ES-I3 (cell line): ENCODE measurements at regions not wholly inside any gene's neighbourhood (a gene's known extent, or its start where the extent isn't known, plus 50 kb on each side); places are given as distances from the start of the nearest gene placed in this dataset.

ENCODE experiments used
- H3K36me3 ChIP-seq: 2 replicates; pipeline ENCODE4 v1.6.1; 2013; ENCODE audit warnings: mild to moderate bottlenecking, low read length, control low read depth, moderate library complexity; ENCODE audit not compliant: insufficient read depth
- H3K4me1 ChIP-seq: 2 replicates; pipeline ENCODE4 v1.6.1; 2013; ENCODE audit warnings: mild to moderate bottlenecking, control low read depth, low read length; ENCODE audit not compliant: insufficient read depth
- H3K9ac ChIP-seq: 2 replicates; pipeline ENCODE4 v1.6.1; 2013; ENCODE audit warnings: low read depth, mild to moderate bottlenecking, low read length, moderate library complexity
- H3K9me3 ChIP-seq: 2 replicates; pipeline ENCODE4 v1.6.1; 2013; ENCODE audit warnings: mild to moderate bottlenecking, low read length, moderate library complexity; ENCODE audit not compliant: control insufficient read depth, insufficient read depth

DNA sequence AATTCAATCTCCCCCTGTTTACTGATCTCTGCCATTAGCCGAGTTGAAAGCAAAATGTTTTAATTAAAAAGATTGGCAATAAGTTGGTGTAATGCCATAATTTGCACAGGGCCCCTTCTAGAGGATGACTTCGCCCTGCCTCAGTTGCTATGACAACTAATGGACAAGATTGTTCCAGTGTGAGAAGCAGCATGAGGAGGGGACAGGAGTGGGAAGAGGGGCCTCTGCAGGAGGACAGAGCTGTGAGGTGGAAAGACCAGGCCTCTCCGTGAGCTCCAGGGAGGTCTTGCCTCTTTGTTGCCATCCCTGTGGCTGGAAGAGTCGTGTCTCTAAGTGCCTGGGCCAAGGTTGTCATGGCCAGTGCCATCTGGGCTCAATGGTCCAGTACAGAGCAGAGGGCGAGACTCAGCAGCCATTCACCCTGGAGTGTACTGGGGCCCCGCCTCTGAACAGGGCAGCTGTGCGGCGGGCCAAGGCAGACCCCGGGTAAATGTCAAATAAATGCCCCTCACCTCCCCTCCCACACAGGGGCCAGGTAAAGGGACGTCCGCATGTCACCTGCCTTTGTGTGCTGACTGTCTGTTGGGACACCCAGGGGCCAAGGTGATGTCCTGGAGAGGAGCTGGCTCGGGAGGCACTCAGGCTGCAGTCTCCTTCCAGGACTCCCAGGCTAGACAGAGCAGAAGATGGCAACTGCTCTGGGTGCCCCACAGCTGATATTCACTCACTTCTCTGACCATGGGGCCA is 97.0 kb upstream of the RET start:
- Histone ChIP-seq H3K9me3 (no peaks in the 10 kb centered on the region), H3K36me3 (no peaks in the 10 kb centered on the region), H3K9ac (no peak overlapping the region), H3K4me1 (no peaks in the 10 kb centered on the region)

DNA sequence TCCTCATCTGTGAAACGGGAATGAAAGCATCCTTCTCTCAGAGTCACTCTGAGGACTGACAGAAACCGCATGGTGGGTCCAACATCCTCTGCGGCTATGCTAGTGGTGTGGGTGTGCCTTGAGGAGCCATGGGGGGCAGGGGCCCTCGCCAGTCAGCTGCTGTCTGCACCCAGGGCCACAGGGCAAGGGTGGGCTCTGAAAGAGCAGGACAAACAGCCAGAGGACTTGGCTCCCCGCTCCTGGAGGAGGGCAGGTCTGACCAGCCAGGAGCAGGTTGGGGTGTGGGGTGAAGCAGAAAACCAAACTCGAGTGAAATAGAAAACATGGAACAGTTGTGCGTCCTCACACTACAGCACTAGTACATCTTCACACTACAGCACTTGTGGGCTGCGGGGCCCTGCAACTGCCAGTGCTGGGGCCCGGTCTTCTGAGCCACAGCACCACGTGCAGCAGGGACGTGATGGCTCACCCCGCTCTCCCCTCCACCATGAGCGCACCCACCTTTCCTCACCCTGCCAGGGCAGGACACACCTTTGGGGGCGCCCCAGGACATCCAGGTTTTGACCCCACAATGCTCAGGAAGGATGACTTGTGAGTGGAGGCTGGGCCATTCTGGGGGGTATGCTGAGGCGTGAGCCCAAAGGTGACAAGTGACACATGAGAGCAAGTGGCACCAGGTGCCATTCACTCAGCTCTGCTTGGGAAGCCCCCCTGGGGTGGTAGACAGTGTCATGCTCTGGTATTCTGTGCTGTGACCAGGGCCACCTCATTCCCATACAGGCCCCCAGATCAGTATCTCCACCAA is 96.1 kb upstream of the RET start:
- Histone ChIP-seq H3K9ac (no peak overlapping the region), H3K9me3 (no peaks in the 10 kb centered on the region), H3K4me1 (no peaks in the 10 kb centered on the region), H3K36me3 (no peaks in the 10 kb centered on the region)

DNA sequence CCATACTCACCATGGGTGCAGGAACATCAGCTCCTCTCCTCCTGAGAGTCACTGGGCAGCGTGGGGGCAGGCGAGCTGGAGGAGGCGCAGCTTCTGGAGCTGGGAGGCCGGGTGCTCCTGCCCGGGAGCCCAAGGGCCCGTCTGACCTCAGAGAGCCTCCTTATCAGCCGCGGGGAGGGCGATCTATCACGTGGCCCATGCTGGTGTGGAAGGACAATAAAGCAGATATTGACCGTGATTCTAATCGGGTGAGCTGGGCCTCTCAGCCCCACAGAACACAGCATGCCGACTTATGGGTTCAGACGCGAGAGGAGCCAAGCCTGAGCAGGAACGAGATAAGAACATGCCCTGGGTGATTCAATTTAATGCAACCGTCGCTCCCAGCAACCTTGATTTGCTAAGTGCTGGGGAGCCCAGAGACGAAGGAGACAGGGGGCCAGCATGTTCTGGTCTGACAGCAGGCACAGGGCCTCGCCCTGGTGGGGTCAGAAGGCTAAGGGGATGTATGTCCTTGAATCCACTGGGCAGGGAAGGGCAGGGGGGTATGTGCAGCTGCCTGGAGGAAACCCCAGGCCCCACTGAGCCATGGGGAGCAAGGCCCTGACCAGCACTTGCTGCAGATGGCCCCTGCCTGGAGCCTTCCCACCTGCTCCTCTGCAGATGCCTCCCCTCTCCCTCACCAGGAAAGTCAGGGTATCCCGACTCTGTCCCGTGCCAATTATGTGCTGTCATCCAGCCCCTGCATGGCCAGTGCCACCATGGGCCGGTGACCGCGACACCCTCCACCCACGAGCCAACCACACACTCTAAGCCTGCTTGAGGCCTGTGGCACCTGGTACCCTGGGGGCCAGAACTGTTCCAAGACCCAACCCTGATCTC is 95.3 kb upstream of the RET start:
- Histone ChIP-seq H3K4me1 (no peaks in the 10 kb centered on the region), H3K36me3 (no peaks in the 10 kb centered on the region), H3K9me3 (no peaks in the 10 kb centered on the region), H3K9ac (no peak overlapping the region)

DNA sequence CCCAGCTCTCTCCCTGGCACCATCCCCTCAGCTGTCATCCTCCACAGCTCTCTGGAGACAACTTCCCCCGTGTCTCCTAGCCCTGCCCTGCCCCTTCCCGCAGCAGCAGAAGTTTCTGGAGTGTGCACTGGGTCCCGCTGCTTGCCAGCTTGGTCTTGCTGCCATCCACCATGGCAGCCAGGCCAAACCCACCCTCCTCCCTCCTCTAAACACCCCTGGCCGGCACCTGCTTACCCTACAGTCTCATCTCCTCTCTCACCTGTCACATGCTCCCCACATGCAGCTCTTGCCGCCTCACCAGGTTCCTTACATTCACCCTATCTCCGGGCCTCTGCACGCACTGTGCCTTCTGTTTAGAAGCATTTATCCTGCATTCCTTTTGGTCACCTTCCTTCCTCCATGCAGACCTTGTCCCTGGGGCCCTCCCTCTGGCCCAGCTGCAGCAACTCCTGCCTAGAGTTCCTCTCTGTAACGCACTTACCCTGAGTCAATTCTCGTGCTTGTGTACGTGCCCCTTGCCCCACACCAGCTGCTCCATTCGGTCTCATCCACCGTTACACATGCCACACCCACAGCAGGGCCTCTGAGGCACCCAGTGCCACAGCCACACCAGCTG is 93.9 kb upstream of the RET start:
- no peaks in the 10 kb centered on the region for H3K4me1 ChIP-seq
- no peak overlapping the region for H3K9ac ChIP-seq
- no peaks in the 10 kb centered on the region for H3K9me3 ChIP-seq
- H3K36me3 ChIP-seq: no peaks in the 10 kb centered on the region

DNA sequence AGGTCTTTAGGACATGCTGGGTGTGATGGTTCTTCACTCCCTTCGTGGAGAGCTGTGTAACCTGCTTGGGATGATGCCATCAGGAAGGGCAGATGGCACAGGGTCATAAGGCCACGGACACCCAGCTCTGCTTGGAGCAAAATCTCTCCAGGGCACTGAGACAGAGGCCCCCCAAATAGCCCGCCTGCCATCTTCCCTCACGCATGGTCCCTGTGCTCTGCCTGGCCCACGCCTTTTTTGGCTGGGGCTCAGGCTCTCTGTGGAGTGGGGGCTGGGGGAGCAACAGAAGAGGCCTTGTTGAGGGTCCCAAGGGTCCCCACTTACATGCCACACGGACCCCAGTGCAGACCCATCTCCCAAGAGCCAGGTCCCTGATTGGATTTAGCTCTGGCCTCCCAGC is 93.3 kb upstream of the RET start:
- Histone ChIP-seq H3K36me3 (no peaks in the 10 kb centered on the region), H3K9ac (no peak overlapping the region), H3K9me3 (no peaks in the 10 kb centered on the region), H3K4me1 (no peaks in the 10 kb centered on the region)

DNA sequence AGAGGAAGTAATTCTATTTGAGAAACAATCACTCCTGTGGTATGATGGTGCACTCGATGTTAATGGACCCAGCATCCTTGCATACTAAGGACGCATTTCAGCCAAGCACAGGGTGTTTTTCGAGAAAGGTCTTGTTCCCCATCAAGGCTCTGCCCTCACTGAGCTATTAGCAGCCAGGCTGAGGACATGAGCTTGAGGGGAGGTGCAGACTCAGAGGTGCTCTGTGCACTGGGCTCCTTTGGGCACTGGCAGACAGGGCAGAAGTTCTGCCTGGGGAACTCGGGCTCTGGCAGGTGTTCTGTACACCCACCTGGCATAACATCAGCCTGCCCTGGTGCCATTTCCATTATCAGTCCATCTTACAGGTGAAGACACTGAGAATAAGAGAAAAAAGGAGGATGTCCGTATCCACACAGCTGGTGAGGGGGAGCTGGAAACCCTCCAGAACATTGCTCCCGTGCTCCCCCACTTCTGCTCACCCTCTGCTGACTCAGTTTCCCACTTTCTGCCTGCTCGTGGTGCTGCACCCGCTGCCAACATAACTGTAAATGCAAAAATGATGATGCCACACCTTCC is 92.7 kb upstream of the RET start:
- Histone ChIP-seq H3K4me1 (no peaks in the 10 kb centered on the region), H3K36me3 (no peaks in the 10 kb centered on the region), H3K9me3 (no peaks in the 10 kb centered on the region)

DNA sequence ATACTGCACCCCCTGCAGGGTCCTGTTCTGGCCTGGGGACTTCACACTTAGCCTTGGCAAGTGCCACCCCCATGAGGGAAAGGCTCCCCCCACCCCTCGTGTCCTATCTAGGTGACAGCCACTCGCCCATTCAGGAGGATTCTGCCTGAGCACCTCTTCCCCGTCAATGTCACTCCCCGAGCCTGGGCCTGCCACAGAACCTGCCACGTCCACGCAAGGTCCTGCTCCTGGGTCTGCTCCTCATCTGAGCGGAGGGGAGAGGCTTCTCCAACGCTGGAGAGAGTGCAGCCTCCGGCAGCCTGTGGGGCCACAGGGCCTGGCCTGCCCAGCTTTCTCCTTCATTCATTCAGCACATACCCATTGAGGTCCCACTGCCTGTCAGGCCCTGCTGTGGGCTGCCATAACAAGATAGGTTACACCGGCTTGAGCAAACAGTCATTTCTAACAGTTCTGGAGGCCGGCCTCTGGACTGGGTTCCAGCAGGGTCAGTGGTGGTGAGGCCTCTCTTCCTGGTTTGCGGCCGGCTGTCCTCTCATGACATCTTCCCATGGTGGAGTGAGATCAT is 92.0 kb upstream of the RET start:
- no peaks in the 10 kb centered on the region for H3K36me3 ChIP-seq
- no peaks in the 10 kb centered on the region for H3K9me3 ChIP-seq
- H3K4me1 ChIP-seq: no peaks in the 10 kb centered on the region
- H3K9ac ChIP-seq: no peak overlapping the region

More for the DNA sequence above, 92.7 kb upstream of the RET start:
- H3K9ac ChIP-seq: no peak overlapping the region

DNA sequence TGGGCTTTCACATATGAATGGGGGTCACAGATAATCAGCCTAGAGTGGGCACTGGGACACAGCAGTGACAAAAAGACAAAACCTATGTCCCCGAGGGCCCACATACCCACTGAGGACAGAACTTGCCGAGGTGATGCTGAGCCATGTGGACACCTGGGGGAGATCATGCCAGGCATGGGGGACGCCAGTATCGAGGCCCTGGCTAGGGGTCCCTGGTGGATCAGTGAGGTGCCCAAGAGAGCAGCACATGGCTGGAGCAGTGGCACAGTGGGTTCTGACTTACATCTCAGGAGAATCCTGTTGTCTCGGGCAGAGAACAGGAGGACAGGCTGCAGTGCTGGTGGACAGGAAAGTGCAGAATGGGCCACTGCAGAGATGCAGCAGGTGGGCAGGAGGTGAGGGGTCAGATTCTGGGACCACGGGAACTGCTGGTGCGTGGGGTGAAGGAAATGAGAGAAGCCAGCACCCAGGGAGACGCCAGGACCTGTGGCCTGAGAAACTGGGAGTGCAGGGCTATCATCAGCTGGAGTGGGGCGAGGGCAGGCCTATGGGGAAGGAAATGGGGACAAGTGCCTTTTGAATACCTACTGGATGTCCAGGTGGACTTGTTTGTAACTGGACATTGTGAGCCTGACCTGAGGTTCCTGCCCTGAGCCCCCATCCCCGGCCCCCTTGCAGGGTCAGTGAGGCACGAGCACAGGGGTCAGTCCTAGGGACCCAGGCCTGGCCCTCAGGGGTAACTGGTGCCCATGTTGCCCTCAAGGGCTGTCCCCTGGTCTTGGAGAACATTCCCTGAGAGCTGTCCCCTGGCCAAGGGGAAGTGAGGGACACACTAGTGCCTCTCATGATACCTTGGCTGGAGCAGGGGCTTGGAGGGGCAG is 91.2 kb upstream of the RET start:
- no peaks in the 10 kb centered on the region for H3K9me3 ChIP-seq
- H3K9ac ChIP-seq: no peak overlapping the region
- H3K36me3 ChIP-seq: no peaks in the 10 kb centered on the region
- H3K4me1 ChIP-seq: no peaks in the 10 kb centered on the region

DNA sequence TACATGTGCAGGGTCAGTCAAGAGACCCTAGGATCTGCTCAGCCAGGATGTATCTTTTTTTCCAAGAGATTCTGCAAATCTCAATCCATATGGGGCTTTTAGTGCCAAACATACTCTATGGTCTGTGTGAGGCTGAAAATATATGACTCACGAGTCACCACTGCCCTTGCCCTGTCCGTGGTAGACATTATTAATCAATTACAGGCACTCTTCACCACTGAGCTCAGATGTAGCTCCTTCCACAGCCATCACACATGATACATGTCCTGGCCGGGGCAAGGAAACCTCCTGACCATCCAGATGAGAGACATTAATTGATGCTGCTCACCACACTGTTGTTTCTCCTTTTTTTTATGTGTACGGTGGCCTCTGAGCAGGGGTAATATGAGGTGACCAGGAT is 90.2 kb upstream of the RET start:
- Histone ChIP-seq H3K9ac (no peak overlapping the region), H3K36me3 (no peaks in the 10 kb centered on the region), H3K4me1 (no peaks in the 10 kb centered on the region), H3K9me3 (no peaks in the 10 kb centered on the region)

DNA sequence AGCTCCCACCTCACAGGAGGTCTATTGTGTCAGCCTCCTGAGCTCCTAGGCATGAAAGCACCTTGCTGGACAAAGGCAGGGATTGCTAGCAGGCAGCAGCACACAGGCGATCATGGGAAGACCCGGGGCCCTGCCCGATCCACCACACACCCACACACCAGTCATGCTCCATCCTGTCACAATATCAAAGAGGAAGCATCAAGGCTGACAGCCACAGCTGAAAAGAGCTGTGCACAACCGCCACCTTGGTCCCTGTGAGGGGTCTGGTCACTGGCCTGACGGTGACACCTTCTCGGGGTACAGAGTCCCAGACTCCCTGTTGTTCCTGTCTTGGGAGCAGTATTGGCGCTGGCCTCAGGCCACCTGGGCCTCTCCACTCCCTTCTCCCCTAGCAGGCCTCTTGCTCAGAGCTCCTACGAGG is 89.7 kb upstream of the RET start:
- Histone ChIP-seq H3K9ac (no peak overlapping the region), H3K4me1 (no peaks in the 10 kb centered on the region), H3K9me3 (no peaks in the 10 kb centered on the region), H3K36me3 (no peaks in the 10 kb centered on the region)

DNA sequence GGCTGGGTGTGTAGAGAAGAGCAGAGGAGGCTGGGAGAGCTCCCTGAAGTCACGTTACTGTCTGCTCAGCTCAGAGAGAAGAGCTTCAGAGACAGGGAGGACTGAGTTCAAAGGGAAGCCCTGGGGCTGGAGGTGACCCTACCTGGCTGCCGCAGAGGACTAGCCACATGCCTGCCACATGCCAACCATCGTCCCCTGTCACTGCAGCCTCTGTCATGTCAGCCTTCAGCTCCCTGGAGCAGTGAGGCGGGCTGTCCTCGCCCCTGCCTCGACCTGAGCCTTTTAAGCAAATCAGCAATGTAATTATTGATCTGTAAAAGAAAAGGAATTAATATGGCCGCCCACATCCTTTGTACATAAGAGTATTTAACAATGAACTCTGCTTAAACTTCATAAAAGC is 89.3 kb upstream of the RET start:
- Histone ChIP-seq H3K9ac (no peak overlapping the region), H3K36me3 (no peaks in the 10 kb centered on the region), H3K4me1 (no peaks in the 10 kb centered on the region)

DNA sequence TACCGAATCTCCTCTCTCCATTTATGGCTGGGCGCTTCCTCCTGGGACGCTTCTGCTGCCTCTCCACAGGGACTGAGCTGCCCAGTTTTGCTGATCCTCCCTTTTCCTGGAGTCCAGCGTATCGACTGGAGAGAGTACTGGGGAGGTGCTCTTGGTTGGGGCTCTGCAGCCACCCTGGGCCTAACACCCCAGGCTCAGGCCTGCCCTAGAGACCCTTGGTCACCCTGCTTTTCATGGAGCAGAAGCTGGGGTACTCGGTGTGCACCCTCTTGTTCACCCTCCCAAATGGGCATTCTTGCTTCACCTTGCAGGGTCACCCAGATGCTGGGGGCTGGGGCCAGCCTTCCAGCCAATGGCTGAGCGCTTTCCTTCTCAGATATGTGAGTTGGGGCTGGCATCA is 88.8 kb upstream of the RET start:
- H3K9me3 ChIP-seq: no peaks in the 10 kb centered on the region
- H3K9ac ChIP-seq: no peak overlapping the region
- H3K4me1 ChIP-seq: no peaks in the 10 kb centered on the region
- H3K36me3 ChIP-seq: no peaks in the 10 kb centered on the region

More for the DNA sequence above, 89.3 kb upstream of the RET start:
- no peaks in the 10 kb centered on the region for H3K9me3 ChIP-seq
